Tibial nerve (tissue), 4 donors: ENCODE measurements at regions not wholly inside any gene's neighbourhood (a gene's known extent, or its start where the extent isn't known, plus 50 kb on each side); places are given as distances from the start of the nearest gene placed in this dataset.

Experiments
- DNase-seq, 2 donors: peaks; one replicate each; pipeline ENCODE4 v3.0.0-alpha.2; 2019; ENCODE audit warnings: low spot score in 2 of 2
- H3K27ac ChIP-seq, 4 donors: fragments of 200-600 bp; sonication (generic) in 3 of 4; one replicate each; pipeline ENCODE4 v1.5.1; 2017 to 2019; ENCODE audit warnings: mild to moderate bottlenecking in 1 of 4
- H3K27me3 ChIP-seq, 2 donors: fragments of 200-600 bp; sonication (generic) in 1 of 2; one replicate each; pipeline versions ENCODE4 v1.5.1 to v1.6.0; 2017 to 2019
- H3K36me3 ChIP-seq, 3 donors: fragments of 200-600 bp; sonication (generic); one replicate each; pipeline ENCODE4 v1.5.1; 2018 to 2019
- H3K4me1 ChIP-seq, 4 donors: fragments of 200-600 bp; sonication (generic) in 3 of 4; one replicate each; pipeline ENCODE4 v1.5.1; 2017 to 2019
- H3K4me3 ChIP-seq, 4 donors: fragments of 200-600 bp; sonication (generic) in 3 of 4; one replicate each; pipeline ENCODE4 v1.5.1; 2017 to 2019; ENCODE audit warnings: mild to moderate bottlenecking in 1 of 4, moderate library complexity in 1 of 4
- H3K9me3 ChIP-seq, 4 donors: fragments of 200-600 bp; sonication (generic) in 3 of 4; one replicate each; pipeline ENCODE4 v1.5.1; 2017 to 2019
- EP300 ChIP-seq, 2 donors: sonication (generic); formaldehyde crosslinking; IDR thresholded peaks; one replicate each; pipeline ENCODE4 v1.6.1; 2017; ENCODE audit warnings: antibody characterized with exemption in 2 of 2, mild to moderate bottlenecking in 1 of 2
- POLR2A ChIP-seq, 2 donors: fragments of 450-650 bp; IDR thresholded peaks; one replicate each; pipeline ENCODE4 v1.6.1; 2017; ENCODE audit warnings: antibody characterized with exemption in 2 of 2, mild to moderate bottlenecking in 2 of 2, moderate library complexity in 2 of 2
- WGBS, 2 donors: methylation state at CpG; one replicate each; pipeline ENCODE4 v1.1.5; 2018; 5-methylcytosine and 5-hydroxymethylcytosine counted together
- TF ChIP-seq, protein P1 (sequence below), 5 experiments: fragments of 200-600 bp in 3 of 5; fragments of 450-650 bp in 2 of 5; sonication (generic) in 3 of 5; IDR thresholded peaks; one replicate each; pipeline ENCODE4 v1.5.1; 2016 to 2019; ENCODE audit warnings: antibody characterized with exemption in 5 of 5, mild to moderate bottlenecking in 3 of 5, moderate library complexity in 2 of 5

DNA sequence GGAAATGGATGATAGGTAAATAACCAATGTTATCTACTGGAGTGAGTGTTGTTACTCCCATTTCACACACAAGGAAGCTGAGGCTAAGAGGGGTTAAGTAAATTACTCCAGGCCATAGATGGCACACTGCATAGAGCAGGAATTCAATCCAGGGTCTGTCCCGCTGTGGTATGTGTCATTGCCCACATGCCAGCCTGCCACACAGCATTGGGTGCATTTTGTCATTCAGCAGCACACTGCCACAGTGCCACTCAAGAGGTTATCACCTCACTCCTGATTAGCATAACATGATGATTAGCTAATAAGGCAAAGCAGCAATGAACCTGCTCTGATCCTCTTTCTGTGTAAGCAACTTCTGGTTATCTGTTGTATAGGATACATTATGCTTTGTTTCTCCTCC lies 157.4 kb upstream of the CTNNB1 start:
- Histone ChIP-seq H3K27me3 (no peaks in the 10 kb centered on the region), H3K9me3 (peaks cover 0 to 3% (median 0%) of the 10 kb centered on the region in 4 donors), H3K27ac (no peak overlapping the region), H3K4me1 (no peaks in the 10 kb centered on the region), H3K36me3 (no peaks in the 10 kb centered on the region), H3K4me3 (no peak overlapping the region)
- 50% methylated on average over 1 of the region's 1 CpG for WGBS, 2 donors
- DNase-seq: no peak
- TF ChIP-seq, protein P1, sequence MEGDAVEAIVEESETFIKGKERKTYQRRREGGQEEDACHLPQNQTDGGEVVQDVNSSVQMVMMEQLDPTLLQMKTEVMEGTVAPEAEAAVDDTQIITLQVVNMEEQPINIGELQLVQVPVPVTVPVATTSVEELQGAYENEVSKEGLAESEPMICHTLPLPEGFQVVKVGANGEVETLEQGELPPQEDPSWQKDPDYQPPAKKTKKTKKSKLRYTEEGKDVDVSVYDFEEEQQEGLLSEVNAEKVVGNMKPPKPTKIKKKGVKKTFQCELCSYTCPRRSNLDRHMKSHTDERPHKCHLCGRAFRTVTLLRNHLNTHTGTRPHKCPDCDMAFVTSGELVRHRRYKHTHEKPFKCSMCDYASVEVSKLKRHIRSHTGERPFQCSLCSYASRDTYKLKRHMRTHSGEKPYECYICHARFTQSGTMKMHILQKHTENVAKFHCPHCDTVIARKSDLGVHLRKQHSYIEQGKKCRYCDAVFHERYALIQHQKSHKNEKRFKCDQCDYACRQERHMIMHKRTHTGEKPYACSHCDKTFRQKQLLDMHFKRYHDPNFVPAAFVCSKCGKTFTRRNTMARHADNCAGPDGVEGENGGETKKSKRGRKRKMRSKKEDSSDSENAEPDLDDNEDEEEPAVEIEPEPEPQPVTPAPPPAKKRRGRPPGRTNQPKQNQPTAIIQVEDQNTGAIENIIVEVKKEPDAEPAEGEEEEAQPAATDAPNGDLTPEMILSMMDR (IDR thresholded peaks at IDR 0.05): no peak
- TF ChIP-seq EP300 (IDR thresholded peaks at IDR 0.05) (no peak), POLR2A (IDR thresholded peaks at IDR 0.05) (no peak)

DNA sequence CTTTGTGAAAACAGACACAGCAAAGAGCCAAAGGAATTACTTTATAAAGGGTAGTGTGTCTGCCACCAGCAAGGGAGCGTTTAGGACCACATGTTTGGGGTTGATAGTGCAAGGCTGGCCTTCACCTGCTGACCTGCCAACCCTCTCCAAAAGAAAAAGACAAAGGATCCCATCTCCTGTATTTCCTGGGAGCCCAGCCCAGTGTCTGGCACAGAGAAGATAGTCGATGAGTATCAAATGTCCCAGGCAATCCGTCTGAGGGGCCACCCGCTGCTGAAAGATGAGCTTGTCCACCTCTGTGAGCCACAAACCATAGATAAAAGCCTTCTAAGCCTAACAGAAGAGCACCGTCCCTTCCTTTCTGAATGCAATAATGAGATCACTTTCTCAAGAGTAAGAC lies 154.8 kb upstream of the CTNNB1 start:
- TF ChIP-seq, protein P1 (IDR thresholded peaks at IDR 0.05): no peak
- TF ChIP-seq EP300 (IDR thresholded peaks at IDR 0.05): no peak
- no peaks in the 10 kb centered on the region for H3K27me3 ChIP-seq
- no peak for DNase-seq
- H3K4me1 ChIP-seq: no peaks in the 10 kb centered on the region
- WGBS, 2 donors: 69 to 86% methylated on average over 5 of the region's 5 CpGs
- no peak overlapping the region for H3K27ac ChIP-seq
- no peak overlapping the region for H3K4me3 ChIP-seq
- peaks cover 0 to 15% (median 2%) of the 10 kb centered on the region in 4 donors for H3K9me3 ChIP-seq
- H3K36me3 ChIP-seq: no peaks in the 10 kb centered on the region

DNA sequence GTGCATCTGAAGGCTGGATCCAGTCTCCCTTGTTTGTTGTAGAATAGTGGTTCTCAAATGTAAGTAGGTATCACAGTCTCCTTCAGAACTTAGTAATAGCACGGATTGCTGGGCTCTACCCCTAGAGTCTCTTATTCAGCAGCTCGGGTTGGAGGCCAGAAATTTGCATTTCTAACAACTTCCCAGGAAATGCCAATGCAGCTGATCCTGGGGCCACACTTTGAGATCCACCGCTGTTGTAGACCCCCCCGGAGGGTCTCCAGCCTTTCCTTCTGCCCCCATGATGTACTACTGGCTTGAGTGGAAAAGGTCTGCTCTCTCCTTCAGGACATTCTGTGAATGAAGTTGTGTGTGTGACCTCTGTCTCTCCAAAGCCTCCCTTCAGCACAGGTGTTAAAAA lies 153.8 kb upstream of the CTNNB1 start:
- no peak overlapping the region for H3K27ac ChIP-seq
- 63 to 79% methylated on average over 4 of the region's 4 CpGs for WGBS, 2 donors
- TF ChIP-seq, protein P1 (IDR thresholded peaks at IDR 0.05): no peak
- no peak for TF ChIP-seq POLR2A (IDR thresholded peaks at IDR 0.05)
- no peak for TF ChIP-seq EP300 (IDR thresholded peaks at IDR 0.05)

DNA sequence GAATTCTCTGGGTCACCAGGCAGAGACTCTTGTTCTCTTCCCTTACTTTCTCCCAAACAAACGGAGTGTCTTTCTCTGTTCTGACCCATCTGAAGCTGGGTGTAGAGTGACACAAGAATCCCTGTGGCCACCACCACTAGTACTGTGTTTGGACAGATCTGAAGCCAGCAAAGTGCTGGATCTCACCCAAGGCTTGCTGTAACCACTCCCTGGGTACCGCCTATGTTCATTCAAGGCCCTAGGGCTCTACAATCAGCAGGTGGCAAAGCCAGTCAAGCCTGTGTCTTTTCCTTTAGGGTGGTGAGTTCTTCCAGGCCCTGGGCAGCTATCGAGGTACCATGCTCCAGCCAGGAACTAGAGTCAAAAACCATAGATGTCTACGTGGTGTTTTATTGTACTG lies 149.2 kb upstream of the CTNNB1 start:
- no peak overlapping the region for H3K4me3 ChIP-seq
- 95 to 96% methylated on average over 4 of the region's 4 CpGs for WGBS, 2 donors
- no peaks in the 10 kb centered on the region for H3K4me1 ChIP-seq
- peaks cover 0 to 15% (median 2%) of the 10 kb centered on the region in 4 donors for H3K9me3 ChIP-seq
- TF ChIP-seq, protein P1 (IDR thresholded peaks at IDR 0.05): no peak
- DNase-seq: no peak
- no peak overlapping the region for H3K27ac ChIP-seq
- no peaks in the 10 kb centered on the region for H3K36me3 ChIP-seq
- H3K27me3 ChIP-seq: no peaks in the 10 kb centered on the region

More for the DNA sequence above, 153.8 kb upstream of the CTNNB1 start:
- no peaks in the 10 kb centered on the region for H3K4me1 ChIP-seq
- H3K27me3 ChIP-seq: no peaks in the 10 kb centered on the region
- DNase-seq: no peak
- H3K4me3 ChIP-seq: no peak overlapping the region
- no peaks in the 10 kb centered on the region for H3K36me3 ChIP-seq
- peaks cover 0 to 15% (median 2%) of the 10 kb centered on the region in 4 donors for H3K9me3 ChIP-seq

DNA sequence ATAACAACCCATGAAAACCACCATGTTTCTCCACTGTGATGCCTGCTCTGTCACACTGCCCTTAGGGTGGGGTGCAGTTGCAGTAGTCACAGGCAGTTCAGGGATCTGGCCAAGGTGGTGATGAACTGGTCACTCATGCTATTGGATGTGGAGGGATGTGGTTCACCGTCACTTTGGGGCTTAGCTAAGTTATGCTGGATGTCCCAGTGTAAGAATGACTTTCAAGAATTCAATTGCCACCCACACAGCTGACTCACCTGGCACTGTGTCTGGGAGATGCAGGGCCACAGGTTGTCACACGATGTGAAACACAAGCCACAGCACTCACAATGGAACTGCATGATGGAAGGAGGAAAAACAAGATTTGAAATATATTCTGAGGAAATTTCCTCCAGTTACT lies 146.1 kb upstream of the CTNNB1 start:
- no peaks in the 10 kb centered on the region for H3K27me3 ChIP-seq
- WGBS, 2 donors: 92 to 94% methylated on average over 2 of the region's 2 CpGs

More for the DNA sequence above, 146.1 kb upstream of the CTNNB1 start:
- Histone ChIP-seq H3K4me3 (no peak overlapping the region), H3K9me3 (peaks cover 0 to 4% (median under 1%) of the 10 kb centered on the region in 4 donors), H3K36me3 (no peaks in the 10 kb centered on the region), H3K4me1 (no peaks in the 10 kb centered on the region), H3K27ac (no peak overlapping the region)
- DNase-seq: no peak
- TF ChIP-seq EP300 (IDR thresholded peaks at IDR 0.05) (no peak), POLR2A (IDR thresholded peaks at IDR 0.05) (no peak)
- TF ChIP-seq, protein P1 (IDR thresholded peaks at IDR 0.05): no peak
